Mesendoderm (in vitro differentiated cells): ENCODE measurements at regions not wholly inside any gene's neighbourhood (a gene's known extent, or its start where the extent isn't known, plus 50 kb on each side); places are given as distances from the start of the nearest gene placed in this dataset.

Source experiments
- DNase-seq: peaks from one replicate; pipeline ENCODE4 v3.0.0; 2013
- H2AK5ac ChIP-seq: 2 replicates; pipeline ENCODE4 v1.6.1; 2013; ENCODE audit warnings: low read length, inconsistent platforms
- H2BK120ac ChIP-seq: 2 replicates; pipeline ENCODE4 v1.6.1; 2013; ENCODE audit warnings: low read depth, mild to moderate bottlenecking, low read length, moderate library complexity, mixed read lengths
- H2BK15ac ChIP-seq: replicated peaks from 2 replicates; pipeline ENCODE4 v1.6.1; 2013; ENCODE audit warnings: low read depth, mild to moderate bottlenecking, moderate library complexity
- H2BK5ac ChIP-seq: 2 replicates; pipeline ENCODE4 v1.6.1; 2013; ENCODE audit warnings: low read length, inconsistent platforms
- H3K18ac ChIP-seq: 2 replicates; pipeline ENCODE4 v1.6.1; 2013; ENCODE audit warnings: mild to moderate bottlenecking, low read length, mixed read lengths
- H3K23ac ChIP-seq: one replicate; pipeline ENCODE4 v1.6.1; 2013; ENCODE audit warnings: low read length
- H3K27ac ChIP-seq: 2 replicates; pipeline ENCODE4 v1.5.1; 2013; ENCODE audit warnings: low read depth, mild to moderate bottlenecking, inconsistent platforms, low read length, moderate library complexity
- H3K27me3 ChIP-seq: 2 replicates; pipeline ENCODE4 v1.6.1; 2013; ENCODE audit warnings: low read length, control low read depth, mild to moderate bottlenecking, inconsistent platforms; ENCODE audit not compliant: insufficient read depth, poor library complexity
- H3K36me3 ChIP-seq: 2 replicates; pipeline ENCODE4 v1.6.1; 2013; ENCODE audit warnings: low read length, inconsistent platforms; ENCODE audit not compliant: control insufficient read depth, insufficient read depth
- H3K4ac ChIP-seq: one replicate; pipeline ENCODE4 v1.6.1; 2013; ENCODE audit warnings: low read depth, mild to moderate bottlenecking, low read length, moderate library complexity
- H3K4me1 ChIP-seq: 2 replicates; pipeline ENCODE4 v1.6.1; 2013; ENCODE audit warnings: low read depth, low read length, inconsistent platforms; ENCODE audit not compliant: control insufficient read depth
- H3K4me2 ChIP-seq: 2 replicates; pipeline ENCODE4 v1.6.1; 2013; ENCODE audit warnings: low read length
- H3K4me3 ChIP-seq: 2 replicates; pipeline ENCODE4 v1.5.1; 2013; ENCODE audit warnings: mild to moderate bottlenecking, low read length
- H3K56ac ChIP-seq: one replicate; pipeline ENCODE4 v1.6.1; 2013; ENCODE audit warnings: low read length
- H3K79me1 ChIP-seq: 2 replicates; pipeline ENCODE4 v1.6.1; 2013; ENCODE audit warnings: low read length, inconsistent platforms
- H3K79me2 ChIP-seq: 2 replicates; pipeline ENCODE4 v1.6.1; 2013; ENCODE audit warnings: mild to moderate bottlenecking, low read length; ENCODE audit not compliant: control insufficient read depth, insufficient read depth
- H3K9ac ChIP-seq: 2 replicates; pipeline ENCODE4 v1.6.1; 2013; ENCODE audit warnings: low read length, inconsistent platforms
- H4K5ac ChIP-seq: one replicate; pipeline ENCODE4 v1.6.1; 2013; ENCODE audit warnings: low read length
- H4K8ac ChIP-seq: one replicate; pipeline ENCODE4 v1.6.1; 2013; ENCODE audit warnings: low read depth, mild to moderate bottlenecking, control low read depth, low read length, moderate library complexity
- WGBS: extraction: QIAGEN DNeasy Blood & Tissue Kit; methylation state at CpG from one replicate; pipeline ENCODE4 v1.1.7; 2013; ENCODE audit warnings: low lambda C conversion rate, missing lambda C conversion rate; ENCODE audit not compliant: insufficient coverage; ENCODE audit errors: extremely low coverage; 5-methylcytosine and 5-hydroxymethylcytosine counted together

- WGBS = no CpG with 5 or more reads among the region's 3 CpGs
- H3K9ac ChIP-seq = no peak overlapping the region
- H3K23ac ChIP-seq = no peak overlapping the region
- no peak overlapping the region for H4K8ac ChIP-seq
- no peak overlapping the region for H3K4me2 ChIP-seq
- H3K4me1 ChIP-seq = no peaks in the 10 kb centered on the region
- no peak for DNase-seq
- no peak overlapping the region for H3K27ac ChIP-seq
- no peak overlapping the region for H2BK120ac ChIP-seq
- no peak overlapping the region for H2BK5ac ChIP-seq
- H4K5ac ChIP-seq = no peak overlapping the region
- no peaks in the 10 kb centered on the region for H3K79me1 ChIP-seq
- no peaks in the 10 kb centered on the region for H3K79me2 ChIP-seq
- no peaks in the 10 kb centered on the region for H3K27me3 ChIP-seq
- no peak overlapping the region for H3K4me3 ChIP-seq
- H3K18ac ChIP-seq = no peak overlapping the region
- H2AK5ac ChIP-seq = no peak overlapping the region
- H3K56ac ChIP-seq = no peak overlapping the region
- H3K4ac ChIP-seq = no peak overlapping the region
- no peaks in the 10 kb centered on the region for H3K36me3 ChIP-seq
- no peak overlapping the region for H2BK15ac ChIP-seq
Observed at GRCh38 chr13:71237332-71237731, 629.7 kb downstream of the DACH1 start.

DNA sequence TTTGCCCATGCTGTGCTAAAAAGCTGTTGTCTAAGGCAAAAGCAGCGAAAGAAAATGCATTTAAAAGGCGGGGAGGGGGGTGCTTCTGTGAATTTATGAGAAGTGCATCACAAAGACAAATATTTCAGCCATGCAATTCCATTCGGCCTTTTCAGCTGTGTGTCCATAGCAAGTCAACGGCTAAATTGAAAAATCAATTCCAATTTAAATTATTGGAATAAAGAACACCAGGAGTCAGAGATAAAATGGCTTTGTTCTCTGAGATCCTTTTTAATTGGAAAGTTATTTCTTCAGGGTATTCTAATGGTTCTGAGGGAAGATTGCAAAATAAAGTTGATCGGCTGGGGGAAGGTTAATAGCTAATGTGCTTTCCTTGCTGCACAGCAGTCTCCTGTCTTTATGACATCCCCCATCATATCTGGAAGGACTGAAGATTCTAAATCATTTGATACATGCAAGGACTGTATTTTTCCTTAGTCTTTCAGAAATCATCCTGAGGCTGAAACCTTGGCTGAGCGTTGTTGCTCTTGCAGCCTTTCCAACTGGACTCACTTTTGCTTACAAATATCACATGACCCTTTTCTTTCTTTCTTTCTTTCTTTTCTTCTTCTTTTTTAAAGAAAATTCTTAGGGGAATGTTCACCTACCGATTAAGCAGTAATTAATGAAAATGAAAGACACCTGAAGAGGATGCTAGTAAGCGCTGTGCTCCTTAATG lies 647.1 kb downstream of the DACH1 start:
- WGBS = no CpG with 5 or more reads among the region's 8 CpGs
- Histone ChIP-seq H2AK5ac (no peak overlapping the region), H3K79me2 (no peaks in the 10 kb centered on the region), H3K9ac (no peak overlapping the region), H2BK120ac (no peak overlapping the region), H3K79me1 (no peaks in the 10 kb centered on the region), H4K8ac (no peak overlapping the region), H3K27me3 (no peaks in the 10 kb centered on the region), H4K5ac (no peak overlapping the region), H3K4me1 (no peaks in the 10 kb centered on the region), H3K18ac (no peak overlapping the region), H3K4ac (no peak overlapping the region), H3K4me2 (no peak overlapping the region), H3K36me3 (no peaks in the 10 kb centered on the region), H3K4me3 (no peak overlapping the region), H2BK15ac (no peak overlapping the region), H3K27ac (no peak overlapping the region), H3K23ac (no peak overlapping the region), H3K56ac (no peak overlapping the region), H2BK5ac (no peak overlapping the region)
- no peak for DNase-seq

GRCh38 chr13:71218960-71219359 lies 648.0 kb downstream of the DACH1 start:
- H3K9ac ChIP-seq = no peak overlapping the region
- H2BK120ac ChIP-seq = no peak overlapping the region
- H2BK15ac ChIP-seq = no peak overlapping the region
- no peak overlapping the region for H2BK5ac ChIP-seq
- no peak overlapping the region for H3K56ac ChIP-seq
- H3K23ac ChIP-seq = no peak overlapping the region
- no peak overlapping the region for H2AK5ac ChIP-seq
- H3K27ac ChIP-seq = no peak overlapping the region
- no peaks in the 10 kb centered on the region for H3K79me2 ChIP-seq
- peak; percentile 48 for DNase-seq
- H4K8ac ChIP-seq = no peak overlapping the region
- no peaks in the 10 kb centered on the region for H3K79me1 ChIP-seq
- no peak overlapping the region for H3K4ac ChIP-seq
- no peak overlapping the region for H3K4me3 ChIP-seq
- H3K27me3 ChIP-seq = no peaks in the 10 kb centered on the region
- H3K36me3 ChIP-seq = no peaks in the 10 kb centered on the region
- no peaks in the 10 kb centered on the region for H3K4me1 ChIP-seq
- no peak overlapping the region for H3K4me2 ChIP-seq
- no peak overlapping the region for H4K5ac ChIP-seq
- no peak overlapping the region for H3K18ac ChIP-seq
- no CpG with 5 or more reads among the region's 3 CpGs for WGBS

GRCh38 chr13:71217827-71218226 lies 649.2 kb downstream of the DACH1 start:
- no peaks in the 10 kb centered on the region for H3K79me1 ChIP-seq
- DNase-seq = no peak
- WGBS = no CpG with 5 or more reads among the region's 3 CpGs
- no peak overlapping the region for H3K23ac ChIP-seq
- no peak overlapping the region for H3K9ac ChIP-seq
- H3K4ac ChIP-seq = no peak overlapping the region
- H4K8ac ChIP-seq = no peak overlapping the region
- H2BK5ac ChIP-seq = no peak overlapping the region
- H3K27me3 ChIP-seq = no peaks in the 10 kb centered on the region
- no peak overlapping the region for H2BK120ac ChIP-seq
- no peak overlapping the region for H3K18ac ChIP-seq
- no peak overlapping the region for H3K27ac ChIP-seq
- H3K4me2 ChIP-seq = no peak overlapping the region
- H3K79me2 ChIP-seq = no peaks in the 10 kb centered on the region
- no peaks in the 10 kb centered on the region for H3K4me1 ChIP-seq
- no peak overlapping the region for H2BK15ac ChIP-seq
- no peak overlapping the region for H3K56ac ChIP-seq
- H2AK5ac ChIP-seq = no peak overlapping the region
- H4K5ac ChIP-seq = no peak overlapping the region
- no peaks in the 10 kb centered on the region for H3K36me3 ChIP-seq
- H3K4me3 ChIP-seq = no peak overlapping the region

DNA sequence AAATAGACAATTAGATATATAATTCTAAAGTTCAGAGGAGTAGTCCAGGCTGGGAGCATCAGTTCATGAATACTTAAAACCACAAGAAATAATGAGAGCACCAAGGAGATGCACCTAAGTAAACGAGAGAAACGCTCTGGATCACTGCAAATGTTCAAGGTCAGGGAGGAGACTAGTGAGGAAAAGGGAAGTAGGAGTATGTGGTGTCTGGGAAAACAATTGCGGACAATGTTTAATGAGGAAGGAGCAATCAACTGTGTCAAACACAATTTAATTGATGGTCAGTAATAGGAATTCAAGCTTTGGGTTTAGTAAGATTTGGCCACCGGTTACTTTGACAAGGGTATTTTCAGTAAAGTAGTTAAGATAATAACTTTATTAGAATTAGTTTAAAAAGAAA lies 652.2 kb downstream of the DACH1 start:
- Histone ChIP-seq H4K5ac (no peak overlapping the region), H2BK120ac (no peak overlapping the region), H3K27me3 (no peaks in the 10 kb centered on the region), H2BK15ac (no peak overlapping the region), H3K27ac (no peak overlapping the region), H3K9ac (no peak overlapping the region), H3K56ac (no peak overlapping the region), H2AK5ac (no peak overlapping the region), H4K8ac (no peak overlapping the region), H3K79me1 (no peaks in the 10 kb centered on the region), H3K36me3 (no peaks in the 10 kb centered on the region), H2BK5ac (no peak overlapping the region), H3K79me2 (no peaks in the 10 kb centered on the region), H3K4me2 (no peak overlapping the region), H3K4me3 (no peak overlapping the region), H3K23ac (no peak overlapping the region), H3K4me1 (no peaks in the 10 kb centered on the region), H3K18ac (no peak overlapping the region), H3K4ac (no peak overlapping the region)
- DNase-seq = no peak
- no CpG with 5 or more reads among the region's 4 CpGs for WGBS

DNA sequence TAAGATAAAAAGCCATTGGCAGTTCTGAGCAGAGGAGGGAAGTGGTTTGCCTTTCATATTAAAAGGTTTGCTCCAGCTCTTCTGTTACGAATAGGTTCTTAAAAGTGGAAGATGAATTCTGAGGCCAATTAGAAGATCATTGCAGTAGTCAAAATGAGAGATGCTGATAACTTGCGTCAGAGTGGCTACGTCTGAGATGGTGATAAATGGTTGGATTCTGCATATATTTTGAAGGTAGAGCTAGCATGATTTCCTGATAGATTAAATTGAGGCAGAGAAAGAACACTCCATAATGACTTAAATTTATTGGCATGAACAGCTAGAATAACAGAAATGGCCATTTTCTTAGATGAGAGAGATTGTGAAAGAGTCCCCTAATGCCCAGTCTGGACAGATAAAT lies 652.6 kb downstream of the DACH1 start:
- Histone ChIP-seq H3K56ac (no peak overlapping the region), H3K18ac (no peak overlapping the region), H3K9ac (no peak overlapping the region), H3K4ac (no peak overlapping the region), H2BK120ac (no peak overlapping the region), H3K4me2 (no peak overlapping the region), H3K4me3 (no peak overlapping the region), H2AK5ac (no peak overlapping the region), H2BK5ac (no peak overlapping the region), H3K23ac (no peak overlapping the region), H3K27me3 (no peaks in the 10 kb centered on the region), H4K5ac (no peak overlapping the region), H3K79me1 (no peaks in the 10 kb centered on the region), H3K36me3 (no peaks in the 10 kb centered on the region), H2BK15ac (no peak overlapping the region), H3K27ac (no peak overlapping the region), H4K8ac (no peak overlapping the region), H3K79me2 (no peaks in the 10 kb centered on the region), H3K4me1 (no peaks in the 10 kb centered on the region)
- no peak for DNase-seq
- WGBS = no CpG with 5 or more reads among the region's 3 CpGs
